ENCODE measurements at regions not wholly inside any gene's neighbourhood (a gene's known extent, or its start where the extent isn't known, plus 50 kb on each side); places are given as distances from the start of the nearest gene placed in this dataset.

DNA sequence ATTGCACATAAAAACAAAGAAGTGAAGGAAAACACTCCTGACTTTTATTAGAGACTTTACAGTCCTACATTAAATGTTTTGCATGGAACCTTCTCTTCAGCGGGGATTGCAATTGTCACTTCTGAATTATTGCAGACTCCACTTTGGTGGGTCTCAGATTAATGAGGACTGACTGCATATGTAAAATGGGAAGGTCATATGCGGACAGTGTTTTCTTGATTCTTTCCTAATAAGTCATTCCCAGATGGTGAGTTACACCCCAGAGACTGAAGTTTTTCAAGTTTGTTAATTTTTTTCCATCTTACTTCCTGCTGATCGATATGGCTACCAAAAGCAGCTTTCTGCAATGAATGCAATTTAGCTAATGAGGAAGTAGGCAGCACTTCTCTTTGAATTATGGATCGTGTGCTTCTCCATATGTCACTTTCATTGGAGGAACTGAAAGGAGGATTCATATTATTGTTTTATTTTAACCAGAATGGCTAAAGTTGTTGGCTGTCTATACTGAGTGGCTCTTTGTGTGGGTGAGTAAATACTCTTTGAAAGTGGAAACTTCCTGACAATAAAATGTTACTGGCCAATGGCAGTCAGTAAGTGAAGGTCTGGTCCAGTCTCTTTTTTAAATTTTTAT is 119.3 kb upstream of the CLNK start:
- TF ChIP-seq CTCF (IDR thresholded peaks at IDR 0.05) = no peak
- no peak for TF ChIP-seq POLR2A (IDR thresholded peaks at IDR 0.05)
